DMS114 treated with DMSO at 0.1 percent for 48 hours (cell line): ENCODE measurements at regions not wholly inside any gene's neighbourhood (a gene's known extent, or its start where the extent isn't known, plus 50 kb on each side); places are given as distances from the start of the nearest gene placed in this dataset.

ENCODE experiments used
- DNase-seq: peaks from one replicate; lab custom pipeline; 2025; ENCODE audit not compliant: unreplicated experiment; lab: John Stamatoyannopoulos, UW

DNA sequence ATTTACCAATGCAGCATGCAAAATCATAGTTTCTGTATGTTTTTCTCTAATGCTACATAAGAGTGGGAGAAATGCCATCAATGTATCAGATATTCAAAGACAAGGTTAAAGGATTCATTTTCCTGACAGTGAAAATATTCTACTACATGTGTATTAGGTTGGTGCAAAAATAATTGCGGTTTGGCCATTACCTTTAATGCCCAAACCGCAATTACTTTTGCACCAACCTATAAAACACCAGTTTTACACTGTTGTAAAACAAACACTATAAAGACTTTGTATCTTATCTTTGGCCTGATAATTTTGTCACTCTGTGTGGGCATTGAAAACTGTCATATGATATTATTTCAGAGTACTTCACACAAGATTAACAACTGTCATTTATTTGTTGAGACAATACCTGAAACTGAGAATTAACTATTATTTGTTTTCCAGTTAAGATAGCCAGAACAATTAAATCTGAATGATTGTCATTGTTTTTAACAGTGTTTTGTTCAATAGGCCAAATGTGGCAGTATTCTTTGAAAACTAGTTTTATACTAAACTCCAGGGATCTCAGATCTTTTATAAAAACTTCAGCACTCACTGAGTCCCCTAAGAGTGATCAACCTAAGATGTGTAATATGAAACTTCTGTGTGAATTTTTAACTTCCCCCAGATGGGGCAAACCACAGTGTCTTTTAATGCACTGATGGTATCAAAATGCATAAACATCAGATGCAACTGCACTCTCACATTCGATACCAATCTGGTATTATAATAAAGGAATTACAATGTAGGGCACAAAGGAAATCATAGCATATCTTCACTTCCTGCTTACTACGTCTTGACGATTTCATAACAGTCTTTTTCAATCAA is 53.8 kb upstream of the FBN2 start:
- DNase-seq: no peak

DNA sequence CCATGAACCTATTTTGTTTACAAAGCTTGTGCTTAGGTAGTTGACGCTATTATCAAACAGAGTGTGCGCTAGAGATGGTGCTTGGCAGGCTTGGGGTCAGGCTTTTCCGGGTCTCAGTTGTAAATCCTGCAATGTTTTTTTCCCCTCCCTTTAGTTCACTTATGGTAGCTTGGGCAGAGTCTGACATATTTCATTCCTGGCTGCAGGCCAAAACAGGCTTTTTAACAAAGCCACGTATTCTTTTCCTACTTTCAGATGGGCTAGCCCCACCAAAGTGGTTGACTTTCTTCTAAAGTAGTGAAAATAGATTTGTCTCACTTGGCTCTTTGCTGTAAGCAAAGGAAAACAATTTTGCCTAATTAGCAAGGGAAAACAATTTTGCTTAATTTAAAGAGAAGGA is 58.0 kb upstream of the FBN2 start:
- DNase-seq: no peak

DNA sequence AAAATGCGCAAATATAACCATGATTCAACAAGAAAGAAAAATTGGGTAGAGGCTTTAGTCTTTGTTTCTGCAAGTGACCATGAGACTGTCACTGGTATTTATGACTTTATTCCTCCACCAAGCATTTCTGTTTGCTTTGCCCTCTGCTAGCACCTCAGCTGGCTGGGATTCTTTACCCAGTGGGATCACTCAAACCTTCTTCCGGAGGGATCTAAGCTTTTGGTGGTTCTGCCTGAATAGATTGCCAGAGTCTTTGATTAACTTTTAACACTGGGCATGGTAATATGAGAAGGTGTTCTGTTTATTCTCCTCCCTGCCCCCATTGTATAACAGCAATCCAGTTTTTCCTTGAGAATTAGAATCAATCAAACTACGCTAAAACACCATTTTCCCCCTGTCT is 59.1 kb upstream of the FBN2 start:
- no peak for DNase-seq

DNA sequence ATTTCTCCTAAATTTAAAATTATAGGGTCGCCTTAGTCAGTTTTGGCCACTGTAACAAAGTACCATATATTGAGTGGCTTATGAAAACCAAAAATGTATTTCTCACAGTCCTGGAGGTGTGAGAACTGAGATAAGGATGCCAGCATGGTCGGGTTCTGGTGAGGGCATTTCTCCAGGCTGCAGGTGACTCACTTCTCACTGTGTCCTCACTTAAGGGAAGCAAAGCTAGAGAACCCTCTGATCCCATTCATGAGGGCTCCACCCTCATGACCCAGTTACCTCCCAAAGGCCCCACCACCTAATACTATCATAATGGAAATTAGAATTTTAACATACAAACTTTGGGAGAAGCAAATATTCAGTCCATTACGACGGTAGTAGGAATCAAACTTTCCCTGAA is 75.1 kb upstream of the FBN2 start:
- no peak for DNase-seq

DNA sequence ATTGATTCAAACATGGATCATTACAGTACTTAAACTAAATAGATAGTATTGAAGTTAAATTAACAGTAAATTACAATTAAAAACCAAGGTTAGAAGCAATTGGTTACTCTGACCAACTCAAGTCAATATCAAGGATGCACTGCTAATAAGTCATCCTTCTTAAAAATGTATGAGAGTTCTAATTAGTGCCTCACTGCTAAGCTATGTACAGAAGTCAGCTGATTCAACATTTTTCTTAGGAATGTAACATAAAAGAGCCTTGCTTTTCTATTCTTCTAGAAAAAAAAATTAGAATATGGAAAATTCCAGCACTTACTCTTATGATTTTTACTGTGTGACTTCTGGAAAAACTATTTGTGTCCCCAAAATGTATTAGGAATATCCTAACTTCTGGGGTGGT is 75.7 kb upstream of the FBN2 start:
- DNase-seq: no peak

DNA sequence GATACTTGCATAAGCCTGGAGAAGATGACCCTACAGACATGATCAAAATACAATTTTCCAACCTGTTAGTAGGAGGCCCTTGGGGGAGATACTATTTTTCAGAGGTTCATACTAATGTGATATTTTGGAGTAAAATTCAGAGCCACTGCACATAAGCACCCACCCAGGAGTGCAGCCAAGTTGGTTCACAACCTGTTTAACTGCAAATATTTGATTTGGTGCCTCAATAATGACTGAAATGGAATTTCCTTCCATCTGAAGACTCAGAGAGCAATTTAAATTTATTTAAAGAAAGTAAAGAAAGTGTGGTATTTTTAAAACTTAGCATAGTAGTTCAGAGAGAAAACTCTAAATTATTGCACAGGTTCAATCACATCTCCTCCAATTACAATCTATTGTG is 77.5 kb upstream of the FBN2 start:
- no peak for DNase-seq

DNA sequence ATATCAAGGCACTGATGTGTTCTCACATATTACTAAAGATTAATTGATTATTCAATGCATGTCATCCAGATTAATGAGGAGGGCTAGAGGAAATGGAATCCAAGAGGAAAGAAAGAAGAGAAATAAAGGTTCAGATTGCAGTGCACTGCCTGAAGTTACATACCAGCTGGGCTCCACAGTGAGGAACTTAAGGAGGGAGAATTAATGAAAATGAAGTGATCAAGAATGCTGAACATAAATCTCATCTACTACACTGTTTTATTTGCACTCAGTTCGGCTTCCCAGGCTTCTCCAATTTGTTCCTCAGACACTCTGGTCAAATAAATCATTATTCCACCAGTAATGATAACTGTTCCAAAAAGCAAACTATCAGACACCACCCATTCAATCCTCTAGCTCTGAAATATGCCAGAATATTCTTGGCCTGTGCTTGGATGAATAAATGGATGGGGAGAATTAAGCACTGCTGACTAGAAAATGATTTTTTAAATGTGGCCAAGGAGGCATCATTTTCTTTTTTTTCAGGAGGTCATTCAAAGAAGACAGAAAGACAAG is 88.6 kb upstream of the FBN2 start:
- DNase-seq: no peak

DNA sequence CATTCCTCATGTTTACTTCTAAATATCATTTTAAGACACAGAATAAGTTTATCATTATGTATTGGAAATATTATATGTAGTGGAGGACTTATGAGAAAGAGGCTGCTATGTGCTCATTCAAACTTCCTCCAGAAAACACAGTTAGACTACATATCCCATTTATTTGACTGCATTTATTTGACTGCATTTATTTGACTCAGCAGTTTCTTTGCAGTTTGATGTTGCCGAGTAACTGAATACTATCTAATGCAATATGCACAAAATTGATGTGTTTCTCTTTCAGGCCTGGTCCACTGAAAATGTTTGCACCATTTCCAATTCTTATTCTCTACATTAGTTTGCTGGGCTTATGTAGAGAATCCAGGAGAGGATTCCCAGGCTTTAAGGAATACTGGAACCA is 89.9 kb upstream of the FBN2 start:
- DNase-seq: no peak

DNA sequence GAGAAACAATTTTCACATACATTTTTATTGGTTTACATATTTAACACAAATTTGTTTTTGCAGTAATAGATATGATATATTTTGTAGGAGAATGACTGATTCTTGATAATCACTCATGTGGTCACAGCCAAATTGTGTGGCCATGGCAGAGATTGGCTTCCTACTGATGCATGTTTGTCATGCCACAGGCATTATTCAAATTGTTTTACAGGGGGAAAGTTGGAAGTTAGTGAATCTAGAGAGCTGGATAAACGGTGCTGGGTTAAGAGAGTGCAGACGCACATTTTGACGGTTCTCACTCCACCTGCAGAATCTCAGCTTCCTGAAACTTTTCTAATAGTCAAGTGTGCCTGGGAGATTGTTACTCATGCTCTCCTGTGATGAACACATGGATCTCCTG is 91.1 kb upstream of the FBN2 start:
- no peak for DNase-seq

DNA sequence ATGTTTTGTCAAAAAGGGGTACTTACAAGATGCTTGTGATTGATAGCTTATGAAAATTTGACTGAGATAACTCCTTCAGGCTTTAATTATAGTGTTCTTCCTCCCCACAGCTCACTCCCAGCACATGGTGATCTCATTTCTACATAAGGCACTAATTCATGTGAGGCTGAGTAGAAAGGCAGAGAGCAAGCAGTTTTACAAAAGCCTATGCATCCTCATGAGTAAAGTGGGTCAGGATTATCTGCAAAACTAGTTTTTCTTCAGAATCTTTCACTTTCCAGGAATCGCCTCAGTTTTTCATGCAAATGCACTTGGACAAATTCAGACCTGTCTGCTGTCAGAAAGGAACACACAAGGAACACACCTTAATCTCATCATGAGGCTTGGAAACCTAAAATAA is 92.1 kb upstream of the FBN2 start:
- no peak for DNase-seq

DNA sequence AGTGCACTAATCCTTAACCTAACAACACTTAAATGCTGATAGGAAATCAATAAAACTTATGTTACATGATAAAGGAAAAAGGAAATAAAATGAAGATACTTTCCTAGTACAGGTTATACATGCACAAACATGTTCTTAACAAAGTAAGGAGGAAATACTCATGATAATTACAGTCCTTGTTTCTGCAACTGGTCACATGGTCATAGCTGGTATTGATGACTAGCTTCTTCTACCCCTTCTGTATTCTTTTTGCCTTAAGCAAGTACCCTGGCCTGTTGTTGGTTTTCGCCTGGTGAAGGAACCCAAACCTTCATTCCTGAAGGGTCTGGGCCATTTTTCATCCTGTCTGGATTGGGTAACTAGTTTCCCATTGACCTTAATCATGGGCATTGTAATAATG is 93.7 kb upstream of the FBN2 start:
- no peak for DNase-seq

DNA sequence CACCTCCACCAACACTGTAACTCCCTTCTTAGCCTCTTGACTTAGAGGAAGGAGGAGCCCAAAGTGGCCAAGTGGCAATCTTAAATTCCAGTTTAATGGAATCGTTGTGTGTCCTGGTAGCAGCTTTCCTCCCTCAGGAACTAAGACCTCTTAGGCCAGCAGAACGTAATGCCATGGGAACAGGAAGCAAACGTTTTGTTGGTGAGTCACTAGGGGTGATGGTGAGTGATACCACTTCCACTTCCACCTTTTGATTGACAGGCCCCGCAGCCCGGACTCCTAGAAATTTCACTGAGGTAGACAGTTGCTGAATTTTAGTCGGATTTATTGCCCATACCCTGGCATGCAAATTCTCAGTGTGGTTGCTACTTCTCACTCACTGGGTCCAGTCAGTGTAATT is 94.2 kb upstream of the FBN2 start:
- no peak for DNase-seq

DNA sequence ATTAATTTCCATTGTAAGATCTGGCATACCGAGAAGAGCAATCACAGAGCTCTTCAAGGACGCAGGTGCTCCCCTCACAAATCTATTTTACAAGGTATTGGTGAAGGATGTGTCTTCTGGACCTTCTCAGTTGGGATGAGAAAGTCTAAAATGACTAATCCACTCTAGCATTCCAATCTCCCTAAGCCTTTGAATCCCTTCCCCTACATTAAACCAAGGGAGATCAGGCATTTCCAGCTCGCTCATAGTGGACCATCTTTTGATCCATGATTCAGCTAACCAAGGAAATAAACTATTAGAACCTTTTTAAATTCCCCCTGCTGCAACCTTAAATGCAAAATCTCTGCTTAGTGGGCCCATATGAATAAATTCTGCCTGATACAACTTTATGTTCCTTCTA is 95.9 kb upstream of the FBN2 start:
- DNase-seq: no peak

DNA sequence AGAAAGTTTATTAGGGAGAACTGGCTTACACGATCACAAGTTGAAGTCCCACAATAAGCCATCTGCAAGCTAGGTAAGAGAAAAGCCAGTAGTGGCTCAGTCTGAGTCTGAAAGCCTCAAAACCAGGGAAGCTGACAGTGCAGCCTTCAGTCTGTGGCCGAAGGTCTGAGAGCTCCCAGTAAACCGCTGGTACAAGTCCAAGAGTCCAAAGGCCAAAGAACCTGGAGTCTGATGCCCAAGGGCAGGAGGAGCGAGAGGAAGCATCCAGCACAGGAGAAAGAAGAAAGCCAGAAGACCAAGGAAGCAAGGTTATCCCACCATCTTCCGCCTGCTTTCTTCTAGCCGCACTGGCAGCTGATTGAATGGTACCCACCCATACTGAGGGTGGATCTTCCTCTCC is 97.3 kb upstream of the FBN2 start:
- DNase-seq: no peak

DNA sequence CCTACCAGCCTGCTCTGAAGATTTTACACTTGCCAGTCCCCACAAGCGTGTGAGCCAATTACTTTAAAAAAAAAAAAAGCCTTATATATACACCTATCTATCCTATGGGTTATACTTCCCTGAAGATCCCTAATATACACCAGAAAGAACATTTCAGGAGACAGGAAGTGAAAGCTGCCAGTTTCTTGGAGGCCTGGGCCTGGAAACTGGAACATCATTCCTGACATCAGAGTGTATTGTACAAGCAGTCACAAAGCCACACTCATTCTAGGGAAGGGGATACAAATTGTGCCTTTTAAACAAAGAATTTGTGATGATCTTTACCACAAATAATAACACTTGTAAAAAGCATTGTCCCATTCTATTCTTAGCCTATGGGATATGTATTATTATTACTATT is 98.3 kb upstream of the FBN2 start:
- no peak for DNase-seq

DNA sequence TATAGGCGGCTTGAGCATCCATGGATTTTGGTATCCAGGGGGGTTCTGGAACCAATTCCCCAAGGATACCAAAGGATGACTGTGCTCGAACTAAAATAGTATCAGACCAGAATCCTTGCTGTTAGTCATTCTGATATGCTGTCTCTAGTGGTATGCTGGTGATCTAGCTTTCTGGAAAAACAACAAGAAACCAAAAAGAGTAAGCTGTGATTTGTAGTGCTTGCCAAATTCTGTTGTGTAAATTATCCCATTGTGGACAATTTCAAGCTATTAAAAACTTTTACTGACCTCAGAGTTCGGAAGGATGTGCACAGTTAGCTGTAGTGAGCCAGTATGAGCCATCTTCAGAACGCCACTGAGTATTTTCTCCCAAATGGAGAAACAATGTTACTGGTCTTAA is 99.0 kb upstream of the FBN2 start:
- no peak for DNase-seq

DNA sequence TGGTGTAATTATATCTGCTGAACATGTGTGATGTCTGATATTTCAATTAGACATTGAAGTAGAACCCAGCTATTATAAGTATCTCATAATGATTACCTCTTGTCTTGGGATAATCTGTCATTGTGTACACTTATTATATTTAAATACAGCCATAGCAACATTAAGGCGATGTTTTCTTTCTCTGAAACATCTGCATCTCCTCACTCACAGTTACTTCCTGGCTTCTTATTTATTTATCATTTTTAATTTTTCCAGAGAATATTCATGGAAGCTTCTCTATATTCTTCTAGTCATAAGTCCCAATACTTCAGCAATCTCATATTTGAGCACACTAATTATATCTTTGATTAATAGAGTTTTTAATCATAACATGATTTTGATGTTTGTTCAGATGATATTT is 103.8 kb upstream of the FBN2 start:
- DNase-seq: no peak

DNA sequence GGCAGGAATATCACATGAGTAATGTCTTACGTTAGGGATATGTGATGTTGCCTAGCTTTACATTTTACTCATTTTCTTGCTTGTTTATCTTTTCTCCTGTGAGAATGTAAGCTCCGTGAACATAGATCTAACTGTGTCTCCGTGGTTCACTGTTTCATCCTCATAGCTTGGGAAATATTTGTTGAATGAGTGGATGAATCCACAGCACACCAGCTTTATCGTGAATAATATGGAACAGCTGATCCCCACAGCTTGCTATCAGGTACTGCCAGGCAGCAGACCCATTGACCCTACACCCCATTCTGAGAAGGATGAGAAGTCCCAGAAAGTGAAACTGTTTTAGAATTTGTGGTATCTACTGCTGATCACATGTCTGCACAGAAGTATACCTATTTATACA is 106.8 kb upstream of the FBN2 start:
- no peak for DNase-seq

DNA sequence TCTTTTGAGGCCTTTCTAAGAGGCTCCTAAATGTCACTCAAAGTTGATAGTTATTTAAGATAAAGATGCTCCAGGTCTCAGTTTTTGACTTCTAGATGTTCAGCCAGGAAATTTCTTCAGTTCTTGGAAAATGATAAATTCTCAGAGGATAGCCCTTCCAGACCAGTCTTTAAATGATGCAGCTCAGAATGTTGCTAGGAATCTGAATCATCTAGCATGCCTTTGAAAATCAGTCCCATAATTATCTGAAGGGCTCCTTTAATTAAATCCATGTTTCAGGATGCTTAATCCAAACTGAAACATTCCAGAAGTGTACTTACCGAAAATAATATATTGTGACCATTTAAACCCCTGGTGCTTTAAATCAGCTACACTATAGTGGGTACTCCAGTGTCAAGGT is 107.5 kb upstream of the FBN2 start:
- no peak for DNase-seq

DNA sequence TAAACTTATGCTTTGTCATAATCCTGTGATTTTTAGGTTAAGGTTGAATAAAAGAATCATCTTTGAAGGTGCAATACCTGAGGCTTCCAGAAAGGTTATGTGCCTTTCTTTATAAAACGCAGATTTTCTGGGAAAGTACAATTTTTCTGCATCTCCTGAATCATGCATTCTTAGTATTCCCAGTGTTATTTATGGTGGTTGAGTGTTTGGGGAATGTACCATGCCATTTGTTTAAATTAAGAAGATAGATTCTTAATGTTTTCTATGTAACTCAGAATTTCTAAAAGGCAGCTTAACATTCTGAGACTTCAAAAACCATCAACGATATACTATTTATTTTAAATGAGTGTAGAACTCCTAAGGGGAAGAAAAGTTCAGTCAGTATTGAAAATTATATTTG is 108.1 kb upstream of the FBN2 start:
- no peak for DNase-seq

DNA sequence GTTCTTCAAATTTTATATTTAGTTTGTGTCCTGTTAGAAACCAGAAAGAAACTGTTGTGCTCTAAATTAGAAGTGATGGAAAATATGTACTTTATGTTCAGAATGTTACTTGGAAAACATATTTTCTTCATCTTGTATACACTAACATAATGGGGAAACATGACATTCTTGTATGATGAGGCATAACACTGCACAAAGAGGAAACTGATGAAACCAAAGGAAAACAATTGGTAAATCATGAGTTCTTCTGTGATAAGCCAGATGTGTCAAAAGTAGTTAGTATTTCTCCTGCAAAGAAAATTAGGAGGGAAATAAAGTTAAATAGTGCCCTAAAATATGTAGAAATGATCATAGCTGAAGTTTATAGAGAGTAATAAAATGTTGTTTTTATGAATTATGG is 111.1 kb upstream of the FBN2 start:
- no peak for DNase-seq

DNA sequence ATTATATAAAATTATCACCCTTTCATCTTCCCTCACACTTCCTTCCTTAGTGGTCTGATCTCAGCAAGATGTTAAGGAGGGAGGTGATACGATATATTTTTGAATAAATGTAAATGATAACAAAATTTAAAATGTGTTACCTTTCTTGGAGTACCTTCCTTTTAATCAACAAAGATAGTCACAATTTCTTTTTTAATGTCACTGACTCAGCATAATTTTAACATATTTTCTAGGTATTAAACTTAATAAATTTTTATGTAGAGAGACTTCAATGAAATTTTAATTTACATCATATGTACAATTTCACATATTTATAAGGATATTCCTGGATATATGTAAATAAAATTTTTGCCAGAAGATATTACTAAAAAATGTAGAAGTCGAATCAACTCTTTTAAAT is 125.0 kb upstream of the FBN2 start:
- DNase-seq: no peak

DNA sequence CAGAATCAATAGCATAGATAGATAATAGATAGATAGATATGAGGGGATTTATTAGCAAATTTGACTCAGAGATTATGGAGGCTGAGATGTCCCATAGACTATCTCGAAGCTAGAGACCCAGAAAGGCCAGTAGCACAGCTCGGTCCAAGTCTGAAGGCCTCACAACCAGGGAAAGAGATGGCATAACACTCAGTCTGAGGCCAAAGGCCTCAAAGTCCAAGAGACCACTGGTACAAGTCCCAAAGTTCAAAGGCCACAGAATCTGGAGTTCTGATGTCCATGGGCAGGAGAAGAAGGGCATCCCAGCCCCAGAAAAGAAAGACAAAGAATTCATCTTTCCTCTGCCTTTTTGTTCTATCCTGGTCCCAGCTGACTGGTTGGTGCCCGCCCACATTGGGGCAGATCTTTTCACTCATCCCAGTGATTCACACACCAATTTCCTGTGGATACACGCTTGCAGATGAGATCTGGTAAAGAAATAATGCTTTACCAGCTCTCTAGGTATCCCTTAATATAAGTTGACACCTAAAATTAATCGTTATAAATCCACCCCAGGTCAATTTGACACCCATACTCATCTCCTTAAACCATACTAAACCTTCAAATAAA is 127.8 kb upstream of the FBN2 start:
- DNase-seq: no peak
